NOMO-1 (cell line): ENCODE measurements at regions not wholly inside any gene's neighbourhood (a gene's known extent, or its start where the extent isn't known, plus 50 kb on each side); places are given as distances from the start of the nearest gene placed in this dataset.

Experiments used
- DNase-seq, 2 experiments: peaks; one replicate each; lab custom pipeline; 2025; ENCODE audit not compliant: unreplicated experiment in 2 of 2; lab: John Stamatoyannopoulos, UW

DNA sequence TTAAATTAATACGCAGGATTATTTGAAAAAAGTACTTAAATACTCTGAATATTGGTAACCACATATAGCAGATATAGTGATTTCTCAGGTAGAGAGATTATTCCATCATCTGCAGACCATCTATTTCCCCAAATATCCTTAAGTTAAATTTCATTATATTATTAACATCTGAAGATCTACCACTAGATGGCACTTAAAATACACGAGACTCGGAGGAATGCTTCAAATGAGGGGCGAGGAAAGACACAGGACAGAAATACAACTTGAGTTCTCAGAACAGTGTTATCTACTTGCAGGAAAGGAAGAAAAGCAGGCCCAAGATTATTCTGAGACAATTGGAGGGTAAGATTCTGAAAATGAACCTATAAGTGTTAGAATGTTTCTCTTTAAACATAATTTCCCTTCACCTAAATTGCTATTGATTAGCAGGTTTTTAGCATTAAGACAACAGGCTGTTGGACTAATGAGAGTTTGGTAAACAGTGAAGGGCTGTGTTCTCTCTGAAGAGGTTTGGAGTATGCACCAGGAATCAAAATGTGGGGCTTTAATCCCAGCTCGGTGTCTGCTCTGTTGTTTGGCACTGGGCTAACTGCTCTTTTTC is 76.9 kb upstream of the GCFC2 start:
- peak; percentile 0 to 34 for DNase-seq

DNA sequence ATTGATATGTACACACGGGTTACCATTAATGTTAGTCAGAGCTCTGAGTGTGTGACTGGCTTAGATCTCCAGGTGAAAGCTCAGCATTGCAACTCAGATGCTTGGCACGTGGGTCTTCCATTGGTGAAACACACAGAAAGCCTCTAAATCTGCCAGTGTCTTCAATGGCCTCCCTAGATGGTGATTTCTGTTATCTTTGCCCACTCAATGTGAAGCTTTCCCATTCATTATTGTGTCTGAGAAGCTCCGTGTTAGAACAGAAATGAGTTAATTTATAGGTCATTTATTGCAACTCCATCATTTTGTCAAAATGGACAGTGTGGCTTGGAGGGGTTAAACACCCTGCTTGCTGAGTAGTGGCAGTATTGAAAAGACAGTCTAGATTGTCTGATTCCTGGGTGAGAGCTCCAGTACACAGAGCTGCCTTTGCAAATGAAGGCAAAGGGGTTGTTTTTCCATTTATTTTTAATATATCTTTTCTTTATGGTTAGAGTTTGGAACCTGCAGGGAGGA is 64.7 kb upstream of the GCFC2 start:
- no peak for DNase-seq

DNA sequence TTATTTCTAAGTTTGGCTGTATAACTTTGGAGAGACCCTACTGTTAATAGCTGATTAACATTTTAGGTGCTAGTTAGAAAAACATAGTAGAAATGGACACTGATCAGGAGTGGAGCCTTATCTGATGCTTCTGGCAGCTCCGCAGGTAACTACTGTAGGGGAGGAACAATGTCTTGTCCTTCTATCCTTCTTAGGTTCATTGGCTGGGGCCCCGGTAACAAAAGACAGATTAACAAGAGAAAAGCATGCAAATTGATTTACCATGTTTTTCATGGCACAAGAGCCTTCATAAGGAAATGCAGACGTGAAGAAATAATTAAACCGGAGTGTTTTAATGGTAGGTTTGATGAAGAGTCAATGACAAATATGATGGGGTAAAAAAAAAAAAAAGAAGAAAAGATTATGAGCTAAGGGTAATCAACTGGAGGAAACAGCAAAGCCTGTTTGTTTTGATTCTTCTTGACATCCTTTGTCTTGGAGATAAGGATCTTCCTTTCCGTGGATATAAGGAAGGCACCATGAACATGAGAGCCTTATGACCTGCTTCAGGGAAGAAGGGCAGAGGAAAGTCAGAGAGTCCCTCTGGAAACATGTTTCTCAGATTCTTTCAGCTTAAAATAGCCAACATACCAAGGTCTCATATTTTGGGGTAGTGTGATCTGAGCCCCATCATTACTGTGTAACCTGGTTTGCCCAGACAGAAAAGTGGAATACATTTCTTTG is 62.4 kb upstream of the GCFC2 start:
- DNase-seq = no peak

DNA sequence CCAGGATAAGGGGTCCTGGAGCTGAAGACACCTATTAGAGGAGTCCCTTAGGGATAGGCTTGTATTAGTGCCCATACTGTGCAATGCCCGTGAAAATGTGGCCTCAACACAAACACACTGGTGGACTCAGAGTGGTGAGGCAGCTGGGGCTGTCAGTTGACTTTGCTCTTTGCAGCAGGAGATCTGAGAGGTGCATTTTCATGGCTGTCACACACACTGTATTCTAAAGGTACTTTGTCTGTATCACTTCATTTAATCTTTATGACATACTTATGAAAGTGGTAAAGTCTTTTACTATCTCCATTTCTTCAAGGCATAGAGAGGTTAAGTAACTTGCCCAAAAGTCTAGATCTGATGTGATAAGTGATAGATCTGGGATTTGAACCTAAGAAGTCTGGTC is 55.1 kb upstream of the GCFC2 start:
- no peak for DNase-seq

DNA sequence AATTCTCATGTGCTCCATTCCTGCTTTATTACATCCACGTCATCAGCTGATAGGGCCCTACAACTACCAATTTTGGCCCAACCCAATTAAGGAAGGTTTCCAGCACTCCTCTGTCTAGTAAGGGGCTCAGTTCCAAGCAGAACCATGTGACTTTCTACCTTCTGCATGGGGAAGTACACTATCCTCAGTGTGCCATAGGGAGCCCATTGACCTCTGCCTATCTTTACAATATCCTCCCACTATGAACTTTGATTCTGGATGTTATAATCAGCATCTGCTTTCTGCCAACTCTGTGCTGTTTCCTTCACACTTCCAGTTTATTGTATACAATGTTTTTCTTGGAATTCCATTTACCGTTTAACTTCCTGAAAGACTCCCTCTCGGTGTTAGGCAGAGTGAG is 53.9 kb upstream of the GCFC2 start:
- DNase-seq = no peak
